ENCODE measurements at regions not wholly inside any gene's neighbourhood (a gene's known extent, or its start where the extent isn't known, plus 50 kb on each side); places are given as distances from the start of the nearest gene placed in this dataset.

- Histone ChIP-seq H3K9me3 (ENCODE audit: control insufficient read depth, insufficient read depth, low read length) (no peaks in the 10 kb centered on the region; the same call in 1 of the 2 replicates), H3K27ac (ENCODE audit: low read depth, low read length) (no peak overlapping the region), H3K27me3 (ENCODE audit: control insufficient read depth, insufficient read depth, low read length) (no peaks in the 10 kb centered on the region), H3K4me3 (ENCODE audit: low read depth, low read length) (no peak overlapping the region)
- CTCF ChIA-PET = no interaction called here
- POLR2A ChIA-PET = no interaction called here
- DNase-seq (ENCODE audit: low read depth, low spot score) = no peak
- TF ChIP-seq, protein P1, sequence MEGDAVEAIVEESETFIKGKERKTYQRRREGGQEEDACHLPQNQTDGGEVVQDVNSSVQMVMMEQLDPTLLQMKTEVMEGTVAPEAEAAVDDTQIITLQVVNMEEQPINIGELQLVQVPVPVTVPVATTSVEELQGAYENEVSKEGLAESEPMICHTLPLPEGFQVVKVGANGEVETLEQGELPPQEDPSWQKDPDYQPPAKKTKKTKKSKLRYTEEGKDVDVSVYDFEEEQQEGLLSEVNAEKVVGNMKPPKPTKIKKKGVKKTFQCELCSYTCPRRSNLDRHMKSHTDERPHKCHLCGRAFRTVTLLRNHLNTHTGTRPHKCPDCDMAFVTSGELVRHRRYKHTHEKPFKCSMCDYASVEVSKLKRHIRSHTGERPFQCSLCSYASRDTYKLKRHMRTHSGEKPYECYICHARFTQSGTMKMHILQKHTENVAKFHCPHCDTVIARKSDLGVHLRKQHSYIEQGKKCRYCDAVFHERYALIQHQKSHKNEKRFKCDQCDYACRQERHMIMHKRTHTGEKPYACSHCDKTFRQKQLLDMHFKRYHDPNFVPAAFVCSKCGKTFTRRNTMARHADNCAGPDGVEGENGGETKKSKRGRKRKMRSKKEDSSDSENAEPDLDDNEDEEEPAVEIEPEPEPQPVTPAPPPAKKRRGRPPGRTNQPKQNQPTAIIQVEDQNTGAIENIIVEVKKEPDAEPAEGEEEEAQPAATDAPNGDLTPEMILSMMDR (IDR thresholded peaks at IDR 0.05; ENCODE audit: low read depth, low read length) = no peak
Observed at GRCh38 chr5:136518174-136518573, 152.8 kb upstream of the TRPC7 start.

DNA sequence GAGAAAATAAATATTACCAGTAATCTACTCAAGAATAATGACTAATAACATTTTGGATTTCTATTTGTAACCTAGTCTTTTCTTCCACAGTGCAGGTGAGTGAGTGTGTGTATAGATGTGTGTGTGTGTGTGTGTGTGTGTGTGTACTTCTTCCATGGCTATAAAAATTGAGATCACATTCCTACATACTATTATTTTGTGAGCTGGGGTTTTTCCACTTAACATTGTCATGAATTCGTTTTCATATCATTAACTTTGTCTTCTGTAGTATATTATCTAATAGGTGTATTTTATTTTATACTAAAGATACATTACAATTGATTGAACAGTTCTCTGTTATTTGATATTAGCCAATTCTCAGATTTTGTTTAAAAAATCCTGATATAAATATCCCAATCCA, 152.4 kb upstream of the TRPC7 start:
- H3K9me3 ChIP-seq (ENCODE audit: control insufficient read depth, insufficient read depth, low read length) = no peaks in the 10 kb centered on the region; the same call in 1 of the 2 replicates
- TF ChIP-seq, protein P1 (IDR thresholded peaks at IDR 0.05; ENCODE audit: low read depth, low read length) = no peak
- H3K4me3 ChIP-seq (ENCODE audit: low read depth, low read length) = no peak overlapping the region
- DNase-seq (ENCODE audit: low read depth, low spot score) = no peak
- ChIA-PET CTCF (no interaction called here), POLR2A (no interaction called here)
- H3K27me3 ChIP-seq (ENCODE audit: control insufficient read depth, insufficient read depth, low read length) = no peaks in the 10 kb centered on the region
- no peak overlapping the region for H3K27ac ChIP-seq (ENCODE audit: low read depth, low read length)

GRCh38 chr5:136516637-136517036, 151.3 kb upstream of the TRPC7 start:
- ChIA-PET CTCF (no interaction called here), POLR2A (no interaction called here)
- no peaks in the 10 kb centered on the region for H3K27me3 ChIP-seq (ENCODE audit: control insufficient read depth, insufficient read depth, low read length)
- no peak overlapping the region for H3K27ac ChIP-seq (ENCODE audit: low read depth, low read length)
- TF ChIP-seq, protein P1 (IDR thresholded peaks at IDR 0.05; ENCODE audit: low read depth, low read length) = no peak
- DNase-seq (ENCODE audit: low read depth, low spot score) = no peak
- H3K9me3 ChIP-seq (ENCODE audit: control insufficient read depth, insufficient read depth, low read length) = no peaks in the 10 kb centered on the region; the same call in 1 of the 2 replicates
- no peak overlapping the region for H3K4me3 ChIP-seq (ENCODE audit: low read depth, low read length)

DNA sequence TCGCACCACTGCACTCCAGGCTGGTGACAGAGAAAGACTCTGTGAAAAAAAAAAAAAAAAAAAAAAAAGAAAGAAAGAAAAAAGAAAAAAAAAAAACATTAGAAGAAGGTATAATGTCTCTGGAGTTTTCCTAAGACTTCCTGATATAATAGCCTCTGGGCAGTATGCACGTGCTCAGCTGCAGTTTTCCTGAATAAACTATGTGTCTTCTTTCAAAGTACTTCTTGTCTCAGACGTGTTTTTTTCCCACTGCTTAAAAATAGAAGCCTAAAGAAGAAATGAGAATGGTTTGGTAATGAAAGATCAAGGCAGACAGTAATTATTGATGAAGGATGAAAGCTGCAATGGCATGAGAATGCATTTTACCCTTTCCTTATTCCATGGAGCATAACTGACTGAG, 148.1 kb upstream of the TRPC7 start:
- no peak for DNase-seq (ENCODE audit: low read depth, low spot score)
- no peak overlapping the region for H3K4me3 ChIP-seq (ENCODE audit: low read depth, low read length)
- no peaks in the 10 kb centered on the region for H3K27me3 ChIP-seq (ENCODE audit: control insufficient read depth, insufficient read depth, low read length)
- H3K9me3 ChIP-seq (ENCODE audit: control insufficient read depth, insufficient read depth, low read length) = no peaks in the 10 kb centered on the region; the same call in 1 of the 2 replicates
- POLR2A ChIA-PET = no interaction called here
- H3K27ac ChIP-seq (ENCODE audit: low read depth, low read length) = no peak overlapping the region
- TF ChIP-seq, protein P1 (IDR thresholded peaks at IDR 0.05; ENCODE audit: low read depth, low read length) = no peak
- CTCF ChIA-PET = no interaction called here

GRCh38 chr5:136511046-136511445, 145.7 kb upstream of the TRPC7 start:
- Histone ChIP-seq H3K4me3 (ENCODE audit: low read depth, low read length) (no peak overlapping the region), H3K27ac (ENCODE audit: low read depth, low read length) (no peak overlapping the region), H3K9me3 (ENCODE audit: control insufficient read depth, insufficient read depth, low read length) (no peaks in the 10 kb centered on the region; the same call in 1 of the 2 replicates), H3K27me3 (ENCODE audit: control insufficient read depth, insufficient read depth, low read length) (no peaks in the 10 kb centered on the region)
- TF ChIP-seq, protein P1 (IDR thresholded peaks at IDR 0.05; ENCODE audit: low read depth, low read length) = no peak
- POLR2A ChIA-PET = no interaction called here
- DNase-seq (ENCODE audit: low read depth, low spot score) = no peak
- CTCF ChIA-PET = no interaction called here
